Central memory CD8-positive, alpha-beta T cell (primary cell): ENCODE measurements at regions not wholly inside any gene's neighbourhood (a gene's known extent, or its start where the extent isn't known, plus 50 kb on each side); places are given as distances from the start of the nearest gene placed in this dataset.

Experiments
- ATAC-seq: fragments of 150-1000 bp; cut with Tn5 transposase; replicated peaks from 2 replicates; pipeline ENCODE4 v1.10.0; 2022; ENCODE audit warnings: mild to moderate bottlenecking, moderate FRiP score, moderate number of reproducible peaks; ENCODE audit not compliant: poor library complexity, severe bottlenecking; ENCODE audit errors: extremely low read depth
- DNase-seq, 2 donors: peaks; one replicate each; pipeline ENCODE4 v3.0.0; 2021; ENCODE audit warnings: low spot score in 2 of 2
- H3K27ac Mint-ChIP-seq: one replicate; pipeline ENCODE4 v1.8.0; 2022; ENCODE audit warnings: low read depth, mild to moderate bottlenecking, moderate library complexity, mixed read lengths
- H3K27me3 Mint-ChIP-seq: one replicate; pipeline ENCODE4 v1.8.0; 2022; ENCODE audit warnings: mixed read lengths
- H3K36me3 Mint-ChIP-seq: one replicate; pipeline ENCODE4 v1.8.0; 2022; ENCODE audit warnings: mild to moderate bottlenecking, moderate library complexity, mixed read lengths; ENCODE audit not compliant: insufficient read depth
- H3K4me1 Mint-ChIP-seq: one replicate; pipeline ENCODE4 v1.8.0; 2022; ENCODE audit warnings: mixed read lengths
- H3K4me3 Mint-ChIP-seq: one replicate; pipeline ENCODE4 v1.8.0; 2022; ENCODE audit warnings: mild to moderate bottlenecking, moderate library complexity, mixed read lengths
- H3K9me3 Mint-ChIP-seq: one replicate; pipeline ENCODE4 v1.8.0; 2022; ENCODE audit warnings: mixed read lengths

- H3K4me3 Mint-ChIP-seq, result no peak overlapping the region
- H3K27ac Mint-ChIP-seq, result no peak overlapping the region
- H3K4me1 Mint-ChIP-seq, result no peaks in the 10 kb centered on the region
- ATAC-seq, result no peak
- DNase-seq, result no peak
- H3K36me3 Mint-ChIP-seq, result no peaks in the 10 kb centered on the region
- H3K9me3 Mint-ChIP-seq, result no peaks in the 10 kb centered on the region
- peaks cover 45% of the 10 kb centered on the region for H3K27me3 Mint-ChIP-seq
Observed at GRCh38 chr21:43306391-43306790, 120.5 kb downstream of the SIK1 start.

- peaks cover 45% of the 10 kb centered on the region for H3K27me3 Mint-ChIP-seq
- H3K9me3 Mint-ChIP-seq, result no peaks in the 10 kb centered on the region
- ATAC-seq, result no peak
- H3K36me3 Mint-ChIP-seq, result no peaks in the 10 kb centered on the region
- H3K4me3 Mint-ChIP-seq, result no peak overlapping the region
- DNase-seq, result no peak
- H3K4me1 Mint-ChIP-seq, result no peaks in the 10 kb centered on the region
- no peak overlapping the region for H3K27ac Mint-ChIP-seq
Observed at GRCh38 chr21:43305811-43306311, 121.1 kb downstream of the SIK1 start.

- ATAC-seq, result no peak
- H3K27ac Mint-ChIP-seq, result no peak overlapping the region
- no peak overlapping the region for H3K4me3 Mint-ChIP-seq
- H3K36me3 Mint-ChIP-seq, result no peaks in the 10 kb centered on the region
- H3K27me3 Mint-ChIP-seq, result peaks cover 45% of the 10 kb centered on the region
- H3K9me3 Mint-ChIP-seq, result no peaks in the 10 kb centered on the region
- H3K4me1 Mint-ChIP-seq, result no peaks in the 10 kb centered on the region
- DNase-seq, result no peak
Observed at GRCh38 chr21:43305336-43305665, 121.6 kb downstream of the SIK1 start.

- Mint-ChIP-seq H3K4me3 (no peak overlapping the region), H3K36me3 (no peaks in the 10 kb centered on the region), H3K9me3 (no peaks in the 10 kb centered on the region), H3K27ac (no peak overlapping the region), H3K4me1 (no peaks in the 10 kb centered on the region), H3K27me3 (peaks cover 45% of the 10 kb centered on the region)
- DNase-seq, result no peak
- ATAC-seq, result no peak
Observed at GRCh38 chr21:43304621-43305335, 122.2 kb downstream of the SIK1 start.

- no peak for ATAC-seq
Observed at GRCh38 chr21:43304206-43304605, 122.7 kb downstream of the SIK1 start.

GRCh38 chr21:43303275-43304178 is 123.4 kb downstream of the SIK1 start:
- Mint-ChIP-seq H3K27me3 (peaks cover 45% of the 10 kb centered on the region), H3K4me3 (no peak overlapping the region), H3K36me3 (no peaks in the 10 kb centered on the region), H3K27ac (no peak overlapping the region), H3K4me1 (no peaks in the 10 kb centered on the region), H3K9me3 (no peaks in the 10 kb centered on the region)
- DNase-seq, result no peak
- no peak for ATAC-seq

More at GRCh38 chr21:43304206-43304605, 122.7 kb downstream of the SIK1 start:
- no peak for DNase-seq
- Mint-ChIP-seq H3K4me3 (no peak overlapping the region), H3K27ac (no peak overlapping the region), H3K9me3 (no peaks in the 10 kb centered on the region), H3K27me3 (peaks cover 45% of the 10 kb centered on the region), H3K36me3 (no peaks in the 10 kb centered on the region), H3K4me1 (no peaks in the 10 kb centered on the region)

GRCh38 chr21:43302769-43303168 is 124.2 kb downstream of the SIK1 start:
- Mint-ChIP-seq H3K4me1 (no peaks in the 10 kb centered on the region), H3K27me3 (peaks cover 38% of the 10 kb centered on the region)

GRCh38 chr21:43302062-43302700 is 124.8 kb downstream of the SIK1 start:
- peaks cover 32% of the 10 kb centered on the region for H3K27me3 Mint-ChIP-seq
- no peaks in the 10 kb centered on the region for H3K9me3 Mint-ChIP-seq
- no peaks in the 10 kb centered on the region for H3K4me1 Mint-ChIP-seq
- H3K36me3 Mint-ChIP-seq, result no peaks in the 10 kb centered on the region
- no peak for ATAC-seq
- no peak for DNase-seq
- no peak overlapping the region for H3K27ac Mint-ChIP-seq
- no peak overlapping the region for H3K4me3 Mint-ChIP-seq

More at GRCh38 chr21:43302769-43303168, 124.2 kb downstream of the SIK1 start:
- H3K36me3 Mint-ChIP-seq, result no peaks in the 10 kb centered on the region
- DNase-seq, result no peak
- ATAC-seq, result no peak
- no peak overlapping the region for H3K4me3 Mint-ChIP-seq
- H3K9me3 Mint-ChIP-seq, result no peaks in the 10 kb centered on the region
- no peak overlapping the region for H3K27ac Mint-ChIP-seq

- H3K27ac Mint-ChIP-seq, result no peak overlapping the region
- H3K4me3 Mint-ChIP-seq, result no peak overlapping the region
- H3K36me3 Mint-ChIP-seq, result no peaks in the 10 kb centered on the region
- DNase-seq (no peak), ATAC-seq (no peak)
- H3K4me1 Mint-ChIP-seq, result no peaks in the 10 kb centered on the region
- H3K9me3 Mint-ChIP-seq, result no peaks in the 10 kb centered on the region
- H3K27me3 Mint-ChIP-seq, result peaks cover 26% of the 10 kb centered on the region
Observed at GRCh38 chr21:43301409-43302061, 125.4 kb downstream of the SIK1 start.

- Mint-ChIP-seq H3K4me1 (no peaks in the 10 kb centered on the region), H3K27me3 (peaks cover 18% of the 10 kb centered on the region), H3K9me3 (no peaks in the 10 kb centered on the region), H3K4me3 (no peak overlapping the region), H3K36me3 (no peaks in the 10 kb centered on the region), H3K27ac (no peak overlapping the region)
- DNase-seq (no peak), ATAC-seq (no peak)
Observed at GRCh38 chr21:43300496-43301408, 126.2 kb downstream of the SIK1 start.

- Mint-ChIP-seq H3K27me3 (peaks cover 17% of the 10 kb centered on the region), H3K9me3 (no peaks in the 10 kb centered on the region), H3K4me1 (no peaks in the 10 kb centered on the region), H3K27ac (no peak overlapping the region), H3K36me3 (no peaks in the 10 kb centered on the region), H3K4me3 (no peak overlapping the region)
- DNase-seq, result no peak
- ATAC-seq, result no peak
Observed at GRCh38 chr21:43299441-43300277, 127.3 kb downstream of the SIK1 start.
